Right hindlimb (tissue), 1 donor: ENCODE measurements at regions not wholly inside any gene's neighbourhood (a gene's known extent, or its start where the extent isn't known, plus 50 kb on each side); places are given as distances from the start of the nearest gene placed in this dataset.

Source experiments
- DNase-seq: peaks from one replicate; pipeline ENCODE4 v3.0.0-alpha.2; 2018

GRCh38 chr5:5652181-5652580 is 229.7 kb downstream of the ICE1 start:
- DNase-seq, result no peak

- DNase-seq, result no peak
These were observed 228.5 kb downstream of the ICE1 start for GRCh38 chr5:5650949-5651348.

GRCh38 chr5:5650242-5650641 is 227.8 kb downstream of the ICE1 start:
- DNase-seq, result no peak

- DNase-seq, result no peak
These were observed 227.2 kb downstream of the ICE1 start for GRCh38 chr5:5649641-5650040.

GRCh38 chr5:5648694-5649093 is 226.2 kb downstream of the ICE1 start:
- DNase-seq, result no peak

GRCh38 chr5:5645891-5646290 is 223.4 kb downstream of the ICE1 start:
- no peak for DNase-seq

- DNase-seq, result no peak
These were observed 222.7 kb downstream of the ICE1 start for GRCh38 chr5:5645198-5645597.

- no peak for DNase-seq
These were observed 221.8 kb downstream of the ICE1 start for GRCh38 chr5:5644249-5644648.

GRCh38 chr5:5643481-5643880 is 221.0 kb downstream of the ICE1 start:
- DNase-seq, result no peak

- DNase-seq, result no peak
These were observed 215.7 kb downstream of the ICE1 start for GRCh38 chr5:5638211-5638610.

- DNase-seq, result no peak
These were observed 214.7 kb downstream of the ICE1 start for GRCh38 chr5:5637173-5637572.

GRCh38 chr5:5634817-5635216 is 212.3 kb downstream of the ICE1 start:
- DNase-seq, result no peak

- DNase-seq, result no peak
These were observed 211.1 kb downstream of the ICE1 start for GRCh38 chr5:5633579-5633978.

GRCh38 chr5:5632678-5633077 is 210.2 kb downstream of the ICE1 start:
- no peak for DNase-seq

GRCh38 chr5:5629607-5629978 is 207.1 kb downstream of the ICE1 start:
- DNase-seq, result no peak

- no peak for DNase-seq
These were observed 206.6 kb downstream of the ICE1 start for GRCh38 chr5:5628866-5629606.

GRCh38 chr5:5626412-5626811 is 203.9 kb downstream of the ICE1 start:
- no peak for DNase-seq

GRCh38 chr5:5625491-5625890 is 203.0 kb downstream of the ICE1 start:
- no peak for DNase-seq

- no peak for DNase-seq
These were observed 200.9 kb downstream of the ICE1 start for GRCh38 chr5:5623397-5623796.

- DNase-seq, result no peak
These were observed 200.3 kb downstream of the ICE1 start for GRCh38 chr5:5622806-5623205.

GRCh38 chr5:5619546-5619945 is 197.1 kb downstream of the ICE1 start:
- no peak for DNase-seq

- DNase-seq, result no peak
These were observed 194.5 kb downstream of the ICE1 start for GRCh38 chr5:5617024-5617423.

- no peak for DNase-seq
These were observed 193.9 kb downstream of the ICE1 start for GRCh38 chr5:5616247-5616895.

GRCh38 chr5:5615569-5615968 is 193.1 kb downstream of the ICE1 start:
- DNase-seq, result no peak
